ENCODE measurements at regions not wholly inside any gene's neighbourhood (a gene's known extent, or its start where the extent isn't known, plus 50 kb on each side); places are given as distances from the start of the nearest gene placed in this dataset.
"Not testable (repeated sequence)": the region's sequence is repeated elsewhere in the genome, so short reads cannot be mapped to it uniquely, and the experiment has no call there.

- no peak for DNase-seq
Observed at GRCh38 chr7:145434811-145435210, 599.0 kb upstream of the TPK1 start.

- no peak for DNase-seq
Observed at GRCh38 chr7:145431834-145432233, 596.0 kb upstream of the TPK1 start.

- DNase-seq = not testable (repeated sequence)
Observed at GRCh38 chr7:145418481-145418880, 582.6 kb upstream of the TPK1 start.

GRCh38 chr7:145411066-145411465 lies 575.2 kb upstream of the TPK1 start:
- no peak for DNase-seq

GRCh38 chr7:145398758-145399157 lies 562.9 kb upstream of the TPK1 start:
- no peak for DNase-seq

- no peak for DNase-seq
Observed at GRCh38 chr7:145394126-145394525, 558.3 kb upstream of the TPK1 start.

GRCh38 chr7:145382762-145383161 lies 546.9 kb upstream of the TPK1 start:
- no peak for DNase-seq

- no peak for DNase-seq
Observed at GRCh38 chr7:145378197-145378596, 542.3 kb upstream of the TPK1 start.

- DNase-seq = no peak
Observed at GRCh38 chr7:145360511-145361100, 524.8 kb upstream of the TPK1 start.

GRCh38 chr7:145350334-145350733 lies 514.5 kb upstream of the TPK1 start:
- DNase-seq = no peak

- DNase-seq = not testable (repeated sequence)
Observed at GRCh38 chr7:145349452-145349851, 513.6 kb upstream of the TPK1 start.

GRCh38 chr7:145347271-145347670 lies 511.4 kb upstream of the TPK1 start:
- DNase-seq = no peak

- DNase-seq = no peak
Observed at GRCh38 chr7:145339319-145339718, 503.5 kb upstream of the TPK1 start.

GRCh38 chr7:145331522-145331921 lies 495.7 kb upstream of the TPK1 start:
- DNase-seq = no peak

- no peak for DNase-seq
Observed at GRCh38 chr7:145331076-145331475, 495.2 kb upstream of the TPK1 start.

GRCh38 chr7:145327646-145328045 lies 491.8 kb upstream of the TPK1 start:
- DNase-seq = no peak

- no peak for DNase-seq
Observed at GRCh38 chr7:145324081-145324480, 488.2 kb upstream of the TPK1 start.

GRCh38 chr7:145313551-145313950 lies 477.7 kb upstream of the TPK1 start:
- DNase-seq = no peak

- no peak for DNase-seq
Observed at GRCh38 chr7:145293754-145294153, 457.9 kb upstream of the TPK1 start.

GRCh38 chr7:145293228-145293701 lies 457.4 kb upstream of the TPK1 start:
- no peak for DNase-seq

GRCh38 chr7:145289384-145289783 lies 453.5 kb upstream of the TPK1 start:
- DNase-seq = no peak

- DNase-seq = no peak
Observed at GRCh38 chr7:145276118-145276517, 440.3 kb upstream of the TPK1 start.

GRCh38 chr7:145269418-145270161 lies 433.7 kb upstream of the TPK1 start:
- no peak for DNase-seq

- no peak for DNase-seq
Observed at GRCh38 chr7:145265180-145265579, 429.3 kb upstream of the TPK1 start.

- no peak for DNase-seq
Observed at GRCh38 chr7:145263886-145264285, 428.0 kb upstream of the TPK1 start.

All from hematopoietic multipotent progenitor cell treated with erythropoietin and hydrocortisone succinate and interleukin-3 and kit ligand, for 8 days (in vitro differentiated cells).